ENCODE measurements at regions not wholly inside any gene's neighbourhood (a gene's known extent, or its start where the extent isn't known, plus 50 kb on each side); places are given as distances from the start of the nearest gene placed in this dataset.
"Not testable (repeated sequence)": the region's sequence is repeated elsewhere in the genome, so short reads cannot be mapped to it uniquely, and the experiment has no call there.

GRCh38 chr3:95312650-95313049 is 1249.8 kb downstream of the NSUN3 start:
- H3K27me3 ChIP-seq (ENCODE audit: control insufficient read depth, insufficient read depth, low read length) = no peaks in the 10 kb centered on the region
- no peak overlapping the region for H3K27ac ChIP-seq (ENCODE audit: low read length)
- WGBS (ENCODE audit: insufficient coverage, insufficient read length) = no CpG with 5 or more reads among the region's 3 CpGs
- no peak overlapping the region for H3K4me3 ChIP-seq (ENCODE audit: low read length)
- no peak for DNase-seq (ENCODE audit: low read depth, low spot score)
- no peaks in the 10 kb centered on the region for H3K4me1 ChIP-seq (ENCODE audit: control insufficient read depth, insufficient read depth, low read length)
- H3K9me3 ChIP-seq (ENCODE audit: control insufficient read depth, insufficient read depth, low read length) = no peaks in the 10 kb centered on the region
- no peaks in the 10 kb centered on the region for H3K36me3 ChIP-seq (ENCODE audit: control insufficient read depth, insufficient read depth, low read length)

GRCh38 chr3:95319921-95320494 is 1257.1 kb downstream of the NSUN3 start:
- H3K9me3 ChIP-seq (ENCODE audit: control insufficient read depth, insufficient read depth, low read length) = no peaks in the 10 kb centered on the region
- no CpG with 5 or more reads among the region's 3 CpGs for WGBS (ENCODE audit: insufficient coverage, insufficient read length)
- H3K4me3 ChIP-seq (ENCODE audit: low read length) = no peak overlapping the region
- peaks cover 2% of the 10 kb centered on the region; the same call in 1 of the 2 replicates for H3K4me1 ChIP-seq (ENCODE audit: control insufficient read depth, insufficient read depth, low read length)
- no peaks in the 10 kb centered on the region for H3K27me3 ChIP-seq (ENCODE audit: control insufficient read depth, insufficient read depth, low read length)
- H3K36me3 ChIP-seq (ENCODE audit: control insufficient read depth, insufficient read depth, low read length) = no peaks in the 10 kb centered on the region
- peak overlapping the region; percentile 31 for H3K27ac ChIP-seq (ENCODE audit: low read length)
- no peak for DNase-seq (ENCODE audit: low read depth, low spot score)

GRCh38 chr3:95327478-95327877 is 1264.6 kb downstream of the NSUN3 start:
- Histone ChIP-seq H3K9me3 (ENCODE audit: control insufficient read depth, insufficient read depth, low read length) (no peaks in the 10 kb centered on the region), H3K4me1 (ENCODE audit: control insufficient read depth, insufficient read depth, low read length) (no peaks in the 10 kb centered on the region), H3K27me3 (ENCODE audit: control insufficient read depth, insufficient read depth, low read length) (no peaks in the 10 kb centered on the region), H3K36me3 (ENCODE audit: control insufficient read depth, insufficient read depth, low read length) (no peaks in the 10 kb centered on the region), H3K27ac (ENCODE audit: low read length) (no peak overlapping the region), H3K4me3 (ENCODE audit: low read length) (no peak overlapping the region)
- no peak for DNase-seq (ENCODE audit: low read depth, low spot score)
- WGBS (ENCODE audit: insufficient coverage, insufficient read length) = no CpG with 5 or more reads among the region's 2 CpGs

GRCh38 chr3:95333826-95334225 is 1271.0 kb downstream of the NSUN3 start:
- no peaks in the 10 kb centered on the region for H3K27me3 ChIP-seq (ENCODE audit: control insufficient read depth, insufficient read depth, low read length)
- H3K4me1 ChIP-seq (ENCODE audit: control insufficient read depth, insufficient read depth, low read length) = no peaks in the 10 kb centered on the region
- no peak overlapping the region for H3K27ac ChIP-seq (ENCODE audit: low read length)
- H3K4me3 ChIP-seq (ENCODE audit: low read length) = no peak overlapping the region
- DNase-seq (ENCODE audit: low read depth, low spot score) = no peak
- H3K36me3 ChIP-seq (ENCODE audit: control insufficient read depth, insufficient read depth, low read length) = no peaks in the 10 kb centered on the region
- no peaks in the 10 kb centered on the region for H3K9me3 ChIP-seq (ENCODE audit: control insufficient read depth, insufficient read depth, low read length)
- no CpG with 5 or more reads among the region's 2 CpGs for WGBS (ENCODE audit: insufficient coverage, insufficient read length)

- Histone ChIP-seq H3K4me3 (ENCODE audit: low read length) (no peak overlapping the region), H3K4me1 (ENCODE audit: control insufficient read depth, insufficient read depth, low read length) (no peaks in the 10 kb centered on the region), H3K27ac (ENCODE audit: low read length) (no peak overlapping the region), H3K36me3 (ENCODE audit: control insufficient read depth, insufficient read depth, low read length) (no peaks in the 10 kb centered on the region), H3K9me3 (ENCODE audit: control insufficient read depth, insufficient read depth, low read length) (no peaks in the 10 kb centered on the region), H3K27me3 (ENCODE audit: control insufficient read depth, insufficient read depth, low read length) (no peaks in the 10 kb centered on the region)
- no peak for DNase-seq (ENCODE audit: low read depth, low spot score)
Observed at GRCh38 chr3:95334461-95334860, 1271.6 kb downstream of the NSUN3 start.

- DNase-seq (ENCODE audit: low read depth, low spot score) = no peak
- Histone ChIP-seq H3K36me3 (ENCODE audit: control insufficient read depth, insufficient read depth, low read length) (no peaks in the 10 kb centered on the region), H3K4me1 (ENCODE audit: control insufficient read depth, insufficient read depth, low read length) (no peaks in the 10 kb centered on the region), H3K4me3 (ENCODE audit: low read length) (no peak overlapping the region), H3K9me3 (ENCODE audit: control insufficient read depth, insufficient read depth, low read length) (no peaks in the 10 kb centered on the region), H3K27me3 (ENCODE audit: control insufficient read depth, insufficient read depth, low read length) (no peaks in the 10 kb centered on the region), H3K27ac (ENCODE audit: low read length) (no peak overlapping the region)
Observed at GRCh38 chr3:95335517-95335916, 1272.7 kb downstream of the NSUN3 start.

GRCh38 chr3:95338446-95338845 is 1275.6 kb downstream of the NSUN3 start:
- DNase-seq (ENCODE audit: low read depth, low spot score) = no peak
- no CpG with 5 or more reads among the region's 1 CpG for WGBS (ENCODE audit: insufficient coverage, insufficient read length)
- Histone ChIP-seq H3K4me1 (ENCODE audit: control insufficient read depth, insufficient read depth, low read length) (no peaks in the 10 kb centered on the region; the same call in 1 of the 2 replicates), H3K4me3 (ENCODE audit: low read length) (no peak overlapping the region), H3K36me3 (ENCODE audit: control insufficient read depth, insufficient read depth, low read length) (no peaks in the 10 kb centered on the region), H3K27ac (ENCODE audit: low read length) (no peak overlapping the region), H3K9me3 (ENCODE audit: control insufficient read depth, insufficient read depth, low read length) (no peaks in the 10 kb centered on the region), H3K27me3 (ENCODE audit: control insufficient read depth, insufficient read depth, low read length) (no peaks in the 10 kb centered on the region)

- H3K9me3 ChIP-seq (ENCODE audit: control insufficient read depth, insufficient read depth, low read length) = no peaks in the 10 kb centered on the region
- no peak overlapping the region for H3K27ac ChIP-seq (ENCODE audit: low read length)
- no peak overlapping the region for H3K4me3 ChIP-seq (ENCODE audit: low read length)
- WGBS (ENCODE audit: insufficient coverage, insufficient read length) = no CpG with 5 or more reads among the region's 8 CpGs
- H3K4me1 ChIP-seq (ENCODE audit: control insufficient read depth, insufficient read depth, low read length) = no peaks in the 10 kb centered on the region; the same call in 1 of the 2 replicates
- H3K27me3 ChIP-seq (ENCODE audit: control insufficient read depth, insufficient read depth, low read length) = no peaks in the 10 kb centered on the region
- H3K36me3 ChIP-seq (ENCODE audit: control insufficient read depth, insufficient read depth, low read length) = no peaks in the 10 kb centered on the region
- DNase-seq (ENCODE audit: low read depth, low spot score) = no peak
Observed at GRCh38 chr3:95341314-95341713, 1278.5 kb downstream of the NSUN3 start.

GRCh38 chr3:95343228-95343627 is 1280.4 kb downstream of the NSUN3 start:
- WGBS (ENCODE audit: insufficient coverage, insufficient read length) = no CpG with 5 or more reads among the region's 4 CpGs
- DNase-seq (ENCODE audit: low read depth, low spot score) = no peak
- H3K27ac ChIP-seq (ENCODE audit: low read length) = no peak overlapping the region
- H3K9me3 ChIP-seq (ENCODE audit: control insufficient read depth, insufficient read depth, low read length) = no peaks in the 10 kb centered on the region
- no peaks in the 10 kb centered on the region; the same call in 1 of the 2 replicates for H3K4me1 ChIP-seq (ENCODE audit: control insufficient read depth, insufficient read depth, low read length)
- H3K36me3 ChIP-seq (ENCODE audit: control insufficient read depth, insufficient read depth, low read length) = no peaks in the 10 kb centered on the region
- no peaks in the 10 kb centered on the region for H3K27me3 ChIP-seq (ENCODE audit: control insufficient read depth, insufficient read depth, low read length)
- H3K4me3 ChIP-seq (ENCODE audit: low read length) = no peak overlapping the region

- no peaks in the 10 kb centered on the region for H3K36me3 ChIP-seq (ENCODE audit: control insufficient read depth, insufficient read depth, low read length)
- no peak for DNase-seq (ENCODE audit: low read depth, low spot score)
- H3K4me1 ChIP-seq (ENCODE audit: control insufficient read depth, insufficient read depth, low read length) = no peaks in the 10 kb centered on the region; the same call in 1 of the 2 replicates
- no peak overlapping the region for H3K4me3 ChIP-seq (ENCODE audit: low read length)
- H3K27me3 ChIP-seq (ENCODE audit: control insufficient read depth, insufficient read depth, low read length) = no peaks in the 10 kb centered on the region
- 100% methylated on average over 1 of the region's 1 CpG for WGBS (ENCODE audit: insufficient coverage, insufficient read length)
- H3K9me3 ChIP-seq (ENCODE audit: control insufficient read depth, insufficient read depth, low read length) = no peaks in the 10 kb centered on the region
- no peak overlapping the region for H3K27ac ChIP-seq (ENCODE audit: low read length)
Observed at GRCh38 chr3:95343767-95344166, 1280.9 kb downstream of the NSUN3 start.

GRCh38 chr3:95347936-95348335 is 1285.1 kb downstream of the NSUN3 start:
- not testable (repeated sequence) for DNase-seq (ENCODE audit: low read depth, low spot score); H3K4me1 ChIP-seq (ENCODE audit: control insufficient read depth, insufficient read depth, low read length); H3K27me3 ChIP-seq (ENCODE audit: control insufficient read depth, insufficient read depth, low read length); H3K36me3 ChIP-seq (ENCODE audit: control insufficient read depth, insufficient read depth, low read length); H3K27ac ChIP-seq (ENCODE audit: low read length); H3K4me3 ChIP-seq (ENCODE audit: low read length); H3K9me3 ChIP-seq (ENCODE audit: control insufficient read depth, insufficient read depth, low read length)
- no CpG with 5 or more reads among the region's 4 CpGs for WGBS (ENCODE audit: insufficient coverage, insufficient read length)

Data from iPS DF 6.9 (cell line).